Neural cell (in vitro differentiated cells): ENCODE measurements at regions not wholly inside any gene's neighbourhood (a gene's known extent, or its start where the extent isn't known, plus 50 kb on each side); places are given as distances from the start of the nearest gene placed in this dataset.

ENCODE experiments used
- EP300 ChIP-seq: fragments of 450-650 bp; conservative IDR thresholded peaks from 2 replicates; pipeline ENCODE4 v1.6.1; 2014; ENCODE audit warnings: antibody characterized with exemption, mild to moderate bottlenecking, moderate library complexity; ENCODE audit not compliant: poor library complexity, severe bottlenecking
- EZH2 ChIP-seq: fragments of 200-600, 300-800 bp; shearing (Covaris generic), sonication (generic); IDR thresholded peaks from 2 replicates; pipeline ENCODE4 v1.6.1; 2014; ENCODE audit warnings: antibody characterized with exemption, low read length, borderline replicate concordance, mild to moderate bottlenecking; ENCODE audit not compliant: insufficient read depth, poor library complexity, severe bottlenecking
- MXI1 ChIP-seq: fragments of 450-650 bp; conservative IDR thresholded peaks from 2 replicates; pipeline ENCODE4 v1.6.1; 2014; ENCODE audit warnings: antibody characterized with exemption, mild to moderate bottlenecking; ENCODE audit not compliant: poor library complexity, severe bottlenecking
- POLR2AphosphoS5 ChIP-seq: IDR thresholded peaks from 2 replicates; pipeline ENCODE4 v1.6.1; 2012
- SMC3 ChIP-seq: fragments of 450-650 bp; conservative IDR thresholded peaks from 2 replicates; pipeline ENCODE4 v1.6.1; 2014; ENCODE audit warnings: antibody characterized with exemption, mild to moderate bottlenecking, moderate library complexity; ENCODE audit not compliant: poor library complexity
- TAF1 ChIP-seq: IDR thresholded peaks from 2 replicates; pipeline ENCODE4 v1.6.1; 2012; ENCODE audit warnings: low read depth
- TF ChIP-seq, protein P1 (sequence below): fragments of 450-650 bp; IDR thresholded peaks from 2 replicates; pipeline ENCODE4 v1.5.1; 2014; ENCODE audit warnings: antibody characterized with exemption, mild to moderate bottlenecking, moderate library complexity; ENCODE audit not compliant: poor library complexity, severe bottlenecking

DNA sequence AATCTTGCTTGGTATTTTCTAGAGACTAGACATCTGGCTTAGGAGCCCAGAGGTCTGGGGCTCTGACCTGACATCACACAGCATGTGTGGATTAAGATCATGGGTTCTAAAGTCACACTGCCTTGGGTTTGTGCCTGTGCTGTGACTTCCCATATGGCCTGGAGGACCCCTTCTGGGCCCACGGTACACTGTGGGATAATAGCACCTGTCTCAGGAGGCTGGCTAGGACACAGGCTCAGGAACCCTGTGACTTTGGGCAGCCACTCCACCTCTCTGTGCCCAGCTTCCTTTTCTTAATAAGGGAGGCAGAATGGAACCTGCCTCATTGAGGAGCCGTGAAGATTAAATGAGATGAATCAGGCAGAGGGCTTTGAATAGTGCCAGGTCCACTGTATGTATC is 99.2 kb upstream of the B3GAT1 start:
- TF ChIP-seq, protein P1, sequence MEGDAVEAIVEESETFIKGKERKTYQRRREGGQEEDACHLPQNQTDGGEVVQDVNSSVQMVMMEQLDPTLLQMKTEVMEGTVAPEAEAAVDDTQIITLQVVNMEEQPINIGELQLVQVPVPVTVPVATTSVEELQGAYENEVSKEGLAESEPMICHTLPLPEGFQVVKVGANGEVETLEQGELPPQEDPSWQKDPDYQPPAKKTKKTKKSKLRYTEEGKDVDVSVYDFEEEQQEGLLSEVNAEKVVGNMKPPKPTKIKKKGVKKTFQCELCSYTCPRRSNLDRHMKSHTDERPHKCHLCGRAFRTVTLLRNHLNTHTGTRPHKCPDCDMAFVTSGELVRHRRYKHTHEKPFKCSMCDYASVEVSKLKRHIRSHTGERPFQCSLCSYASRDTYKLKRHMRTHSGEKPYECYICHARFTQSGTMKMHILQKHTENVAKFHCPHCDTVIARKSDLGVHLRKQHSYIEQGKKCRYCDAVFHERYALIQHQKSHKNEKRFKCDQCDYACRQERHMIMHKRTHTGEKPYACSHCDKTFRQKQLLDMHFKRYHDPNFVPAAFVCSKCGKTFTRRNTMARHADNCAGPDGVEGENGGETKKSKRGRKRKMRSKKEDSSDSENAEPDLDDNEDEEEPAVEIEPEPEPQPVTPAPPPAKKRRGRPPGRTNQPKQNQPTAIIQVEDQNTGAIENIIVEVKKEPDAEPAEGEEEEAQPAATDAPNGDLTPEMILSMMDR: no peak
- no peak for TF ChIP-seq MXI1
- no peak for TF ChIP-seq EZH2
- TF ChIP-seq SMC3: no peak
- no peak for TF ChIP-seq POLR2AphosphoS5
- TF ChIP-seq TAF1: no peak
- no peak for TF ChIP-seq EP300
